ENCODE measurements at regions not wholly inside any gene's neighbourhood (a gene's known extent, or its start where the extent isn't known, plus 50 kb on each side); places are given as distances from the start of the nearest gene placed in this dataset.

DNA sequence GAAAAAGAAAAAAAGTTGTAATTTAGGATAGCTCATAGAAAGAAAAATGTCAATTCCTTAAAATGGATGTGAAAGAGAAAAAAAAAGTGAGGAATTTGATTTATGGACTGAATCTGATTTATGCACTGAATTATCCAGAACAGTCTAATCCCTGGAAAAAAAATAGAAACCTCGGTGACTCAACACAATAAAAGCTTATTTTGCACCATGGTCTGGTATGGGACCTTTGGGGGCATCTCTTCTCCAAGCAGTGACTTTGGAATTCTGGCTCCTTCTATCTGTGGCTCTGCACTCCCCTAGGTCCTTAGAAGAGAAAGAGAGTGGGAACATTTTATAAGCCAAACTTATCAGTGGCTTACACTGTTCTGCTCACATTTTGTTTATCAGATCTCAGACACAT, 471.7 kb upstream of the B3GALT2 start:
- Histone ChIP-seq H3K9me3 (no peaks in the 10 kb centered on the region), H3K4me3 (ENCODE audit: control insufficient read depth in 1 of 2, extremely low read depth in 1 of 2, low read length in 1 of 2) (no peak overlapping the region), H3K27me3 (replicated peaks in 1 of 2; ENCODE audit: control insufficient read depth in 2 of 2, extremely low read depth in 1 of 2, insufficient read depth in 2 of 2, low read length in 1 of 2) (no peaks in the 10 kb centered on the region), H3K4me1 (ENCODE audit: control insufficient read depth in 1 of 2, extremely low read depth in 1 of 2, insufficient read depth in 2 of 2, low read length in 2 of 2) (no peaks in the 10 kb centered on the region), H3K36me3 (ENCODE audit: control insufficient read depth in 2 of 2, extremely low read depth in 1 of 2, insufficient read depth in 1 of 2, low read length in 1 of 2) (no peaks in the 10 kb centered on the region), H3K27ac (ENCODE audit: low read length) (no peak overlapping the region)
- no peaks in the 10 kb centered on the region for H3K27me3 Mint-ChIP-seq
- CTCF ChIA-PET: interaction anchor here in 1 of 2 donors (0.7 kb wide), 1 partner anchor 22 kb away, joined by 3 read pairs; no protein-coding TSS in a partner anchor
- WGBS (ENCODE audit: insufficient coverage): no CpG with 5 or more reads among the region's 1 CpG
- peaks cover 17% of the 10 kb centered on the region for H3K36me3 Mint-ChIP-seq
- no peak overlapping the region for H3K4me3 Mint-ChIP-seq
- DNase-seq: no peak
- H3K9me3 Mint-ChIP-seq: peaks cover 14 to 16% (median 14%) of the 10 kb centered on the region in 3 donors
- no peak for ATAC-seq (replicated peaks in 1 of 4)
- H3K27ac Mint-ChIP-seq: no peak overlapping the region
- POLR2A ChIA-PET: no interaction called here
- H3K4me1 Mint-ChIP-seq: peaks cover 0 to 2% (median 0%) of the 10 kb centered on the region in 3 donors

DNA sequence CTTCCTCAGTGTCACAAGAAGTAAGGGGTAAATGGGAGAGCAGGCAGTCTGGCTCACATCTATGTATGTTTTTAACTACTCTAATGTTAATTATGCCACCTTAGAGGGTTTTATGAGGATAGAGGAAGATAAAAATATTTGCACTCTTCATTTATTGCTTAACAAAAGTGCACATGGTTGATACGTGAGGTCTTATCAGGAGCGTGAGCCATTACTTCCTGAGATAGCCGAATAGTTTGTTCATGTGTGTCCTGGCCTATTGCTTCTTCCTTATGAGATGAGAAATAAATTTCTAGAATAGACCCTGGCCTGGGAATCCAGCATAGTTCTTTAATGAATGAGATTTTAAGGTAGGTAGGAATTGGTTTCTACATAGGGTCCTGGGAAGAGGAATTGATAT, 471.1 kb upstream of the B3GALT2 start:
- peaks cover 17% of the 10 kb centered on the region for H3K36me3 Mint-ChIP-seq
- no peaks in the 10 kb centered on the region for H3K27me3 ChIP-seq (replicated peaks in 1 of 2; ENCODE audit: control insufficient read depth in 2 of 2, extremely low read depth in 1 of 2, insufficient read depth in 2 of 2, low read length in 1 of 2)
- 100% methylated on average over 1 of the region's 3 CpGs for WGBS (ENCODE audit: insufficient coverage)

DNA sequence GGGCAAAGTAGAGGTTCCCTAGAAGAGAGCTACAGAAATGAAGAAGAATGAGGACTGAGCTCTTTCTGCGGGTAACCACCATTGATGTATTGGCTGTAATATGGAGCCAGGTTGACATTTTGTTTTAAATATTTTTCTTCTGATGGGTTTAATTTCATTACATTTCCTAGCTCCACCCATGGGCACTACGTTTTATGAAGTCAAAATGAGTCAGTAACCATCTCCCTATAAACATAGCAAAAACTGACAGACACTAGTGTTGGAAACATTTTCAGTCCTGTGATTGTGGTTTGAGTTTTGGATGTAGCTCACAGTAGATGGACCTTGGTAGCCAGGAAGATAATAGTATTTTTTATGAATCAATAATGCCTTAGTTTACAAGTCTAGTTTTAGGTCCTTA, 470.4 kb upstream of the B3GALT2 start:
- DNase-seq: no peak
- Mint-ChIP-seq H3K9me3 (peaks cover 14 to 26% (median 18%) of the 10 kb centered on the region in 3 donors), H3K4me1 (peaks cover 0 to 2% (median 0%) of the 10 kb centered on the region in 3 donors), H3K4me3 (no peak overlapping the region), H3K27me3 (no peaks in the 10 kb centered on the region), H3K27ac (no peak overlapping the region), H3K36me3 (peaks cover 17% of the 10 kb centered on the region)
- Histone ChIP-seq H3K27ac (ENCODE audit: low read length) (no peak overlapping the region), H3K9me3 (no peaks in the 10 kb centered on the region), H3K4me1 (ENCODE audit: control insufficient read depth in 1 of 2, extremely low read depth in 1 of 2, insufficient read depth in 2 of 2, low read length in 2 of 2) (no peaks in the 10 kb centered on the region), H3K36me3 (ENCODE audit: control insufficient read depth in 2 of 2, extremely low read depth in 1 of 2, insufficient read depth in 1 of 2, low read length in 1 of 2) (no peaks in the 10 kb centered on the region), H3K27me3 (replicated peaks in 1 of 2; ENCODE audit: control insufficient read depth in 2 of 2, extremely low read depth in 1 of 2, insufficient read depth in 2 of 2, low read length in 1 of 2) (no peaks in the 10 kb centered on the region), H3K4me3 (ENCODE audit: control insufficient read depth in 1 of 2, extremely low read depth in 1 of 2, low read length in 1 of 2) (no peak overlapping the region)
- ChIA-PET CTCF (no interaction called here), POLR2A (no interaction called here)
- no peak for ATAC-seq (replicated peaks in 1 of 4)
- WGBS (ENCODE audit: insufficient coverage): no CpG with 5 or more reads among the region's 2 CpGs

More for the DNA sequence above, 471.1 kb upstream of the B3GALT2 start:
- Histone ChIP-seq H3K9me3 (no peaks in the 10 kb centered on the region), H3K36me3 (ENCODE audit: control insufficient read depth in 2 of 2, extremely low read depth in 1 of 2, insufficient read depth in 1 of 2, low read length in 1 of 2) (no peaks in the 10 kb centered on the region), H3K4me1 (ENCODE audit: control insufficient read depth in 1 of 2, extremely low read depth in 1 of 2, insufficient read depth in 2 of 2, low read length in 2 of 2) (no peaks in the 10 kb centered on the region), H3K27ac (ENCODE audit: low read length) (no peak overlapping the region), H3K4me3 (ENCODE audit: control insufficient read depth in 1 of 2, extremely low read depth in 1 of 2, low read length in 1 of 2) (no peak overlapping the region)
- Mint-ChIP-seq H3K27ac (no peak overlapping the region), H3K4me1 (peaks cover 0 to 2% (median 0%) of the 10 kb centered on the region in 3 donors), H3K4me3 (no peak overlapping the region), H3K9me3 (peaks cover 14 to 19% (median 14%) of the 10 kb centered on the region in 3 donors), H3K27me3 (no peaks in the 10 kb centered on the region)
- ATAC-seq (replicated peaks in 1 of 4) (no peak), DNase-seq (no peak)
- CTCF ChIA-PET: no interaction called here
- POLR2A ChIA-PET: no interaction called here

DNA sequence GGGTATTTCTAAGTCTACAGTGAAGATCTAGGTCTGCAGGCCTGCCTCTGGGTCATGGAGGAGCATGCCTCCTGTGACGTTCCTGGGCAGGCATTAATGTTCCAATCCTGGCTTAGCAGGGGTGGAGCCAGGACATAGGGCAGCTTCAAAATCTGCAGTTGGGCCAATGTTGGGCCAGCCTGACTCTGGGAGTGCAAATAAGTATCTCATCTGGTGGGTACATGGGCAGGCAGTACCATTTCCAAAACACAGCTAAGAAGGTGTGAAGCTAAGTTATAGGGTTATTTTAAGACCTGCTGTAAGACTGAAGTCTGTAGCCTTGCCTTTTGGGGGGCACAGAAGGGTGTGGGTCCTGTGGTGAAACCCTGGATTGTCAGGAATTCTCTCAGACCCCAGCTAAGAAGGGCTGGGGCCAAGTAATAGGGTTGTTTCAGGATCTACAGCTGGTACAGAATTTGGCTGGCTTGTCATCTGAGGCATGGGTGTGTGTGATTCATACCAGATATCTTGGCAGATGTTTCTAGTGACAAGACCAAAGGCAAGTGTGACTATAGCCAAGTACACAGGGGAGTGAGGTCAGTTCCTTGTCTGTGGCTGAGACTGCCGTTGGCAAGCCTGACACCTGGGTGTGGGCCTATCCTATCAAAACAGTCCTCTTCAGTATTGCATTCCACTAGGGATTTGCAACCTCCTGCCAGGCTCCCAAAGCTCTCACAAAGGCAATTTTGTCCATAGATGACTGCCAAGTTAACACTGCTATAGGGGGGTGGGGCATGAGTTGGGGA, 468.7 kb upstream of the B3GALT2 start:
- ATAC-seq (replicated peaks in 1 of 4) (no peak), DNase-seq (no peak)
- Mint-ChIP-seq H3K4me3 (no peak overlapping the region), H3K27ac (no peak overlapping the region), H3K4me1 (peaks cover 0 to 2% (median 0%) of the 10 kb centered on the region in 3 donors), H3K27me3 (no peaks in the 10 kb centered on the region), H3K9me3 (peaks cover 16 to 28% (median 18%) of the 10 kb centered on the region in 3 donors), H3K36me3 (peaks cover 17% of the 10 kb centered on the region)
- Histone ChIP-seq H3K36me3 (ENCODE audit: control insufficient read depth in 2 of 2, extremely low read depth in 1 of 2, insufficient read depth in 1 of 2, low read length in 1 of 2) (no peaks in the 10 kb centered on the region), H3K27me3 (replicated peaks in 1 of 2; ENCODE audit: control insufficient read depth in 2 of 2, extremely low read depth in 1 of 2, insufficient read depth in 2 of 2, low read length in 1 of 2) (no peaks in the 10 kb centered on the region), H3K27ac (ENCODE audit: low read length) (no peak overlapping the region), H3K4me1 (ENCODE audit: control insufficient read depth in 1 of 2, extremely low read depth in 1 of 2, insufficient read depth in 2 of 2, low read length in 2 of 2) (no peaks in the 10 kb centered on the region), H3K9me3 (no peaks in the 10 kb centered on the region), H3K4me3 (ENCODE audit: control insufficient read depth in 1 of 2, extremely low read depth in 1 of 2, low read length in 1 of 2) (no peak overlapping the region)
- WGBS (ENCODE audit: insufficient coverage): 100% methylated on average over 2 of the region's 2 CpGs
- ChIA-PET CTCF (no interaction called here), POLR2A (no interaction called here)

DNA sequence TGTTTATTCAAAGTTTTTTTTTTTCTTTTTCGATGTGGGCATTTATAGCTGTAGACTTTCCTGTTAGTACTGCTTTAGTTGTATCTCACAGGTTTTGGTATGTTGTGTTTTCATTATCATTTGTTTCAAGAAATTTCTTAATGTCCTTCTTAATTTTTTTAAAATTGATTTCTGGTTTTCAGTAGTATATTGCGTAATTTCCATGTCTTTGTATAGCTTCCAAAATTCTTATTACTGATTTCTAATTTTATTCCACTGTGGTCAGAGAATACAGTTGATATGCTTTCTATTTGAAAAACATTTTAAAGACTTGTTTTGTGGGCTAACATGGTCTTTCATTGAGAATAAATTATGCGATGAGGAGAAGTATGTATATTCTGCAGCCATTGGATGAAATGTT, 463.2 kb upstream of the B3GALT2 start:
- CTCF ChIA-PET: no interaction called here
- no peaks in the 10 kb centered on the region for H3K27me3 Mint-ChIP-seq
- 100% methylated on average over 1 of the region's 3 CpGs for WGBS (ENCODE audit: insufficient coverage)
- peaks cover 20 to 45% (median 23%) of the 10 kb centered on the region in 3 donors for H3K9me3 Mint-ChIP-seq
- H3K4me1 Mint-ChIP-seq: peaks cover 0 to 8% (median 5%) of the 10 kb centered on the region in 3 donors
- no peak for DNase-seq
- H3K4me3 ChIP-seq (ENCODE audit: control insufficient read depth in 1 of 2, extremely low read depth in 1 of 2, low read length in 1 of 2): no peak overlapping the region
- no peaks in the 10 kb centered on the region for H3K36me3 ChIP-seq (ENCODE audit: control insufficient read depth in 2 of 2, extremely low read depth in 1 of 2, insufficient read depth in 1 of 2, low read length in 1 of 2)
- H3K27ac Mint-ChIP-seq: no peak overlapping the region
- H3K4me3 Mint-ChIP-seq: no peak overlapping the region
- H3K27me3 ChIP-seq (replicated peaks in 1 of 2; ENCODE audit: control insufficient read depth in 2 of 2, extremely low read depth in 1 of 2, insufficient read depth in 2 of 2, low read length in 1 of 2): no peaks in the 10 kb centered on the region
- no peak overlapping the region for H3K27ac ChIP-seq (ENCODE audit: low read length)
- peaks cover 0 to 4% of the 10 kb centered on the region in 2 experiments for H3K4me1 ChIP-seq (ENCODE audit: control insufficient read depth in 1 of 2, extremely low read depth in 1 of 2, insufficient read depth in 2 of 2, low read length in 2 of 2)
- peaks cover 12% of the 10 kb centered on the region for H3K36me3 Mint-ChIP-seq
- POLR2A ChIA-PET: interaction anchor here in 1 of 2 donors (0.6 kb wide), 1 partner anchor 152 kb away, joined by 6 read pairs; no protein-coding TSS in a partner anchor
- no peak for ATAC-seq (replicated peaks in 1 of 4)
- no peaks in the 10 kb centered on the region for H3K9me3 ChIP-seq

DNA sequence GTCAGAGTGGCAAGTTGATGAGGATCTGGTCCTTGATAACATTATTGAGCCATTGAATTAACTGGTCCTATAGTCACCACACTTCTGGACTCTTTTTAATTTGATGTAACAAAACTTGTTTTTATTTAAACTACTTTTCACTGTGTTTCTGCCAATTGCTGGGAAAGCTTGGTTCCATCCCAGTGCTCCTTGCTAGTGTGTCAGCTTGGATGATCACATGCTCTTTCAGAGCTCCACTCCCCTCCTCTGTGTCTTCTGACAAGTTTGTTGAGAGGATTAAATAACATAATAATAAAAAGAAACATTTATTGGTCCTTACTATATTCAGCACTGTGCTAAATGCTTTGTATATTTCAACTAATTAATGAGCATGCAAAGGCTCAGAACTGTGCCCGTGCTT, 448.5 kb upstream of the B3GALT2 start:
- peaks cover 0 to 4% (median 0%) of the 10 kb centered on the region in 3 donors for H3K9me3 Mint-ChIP-seq
- no peak for ATAC-seq (replicated peaks in 1 of 4)
- peak overlapping the region in 1 of 3 donors; percentile 1 for H3K4me3 Mint-ChIP-seq
- no peaks in the 10 kb centered on the region for H3K9me3 ChIP-seq
- H3K4me1 ChIP-seq (ENCODE audit: control insufficient read depth in 1 of 2, extremely low read depth in 1 of 2, insufficient read depth in 2 of 2, low read length in 2 of 2): no peaks in the 10 kb centered on the region
- ChIA-PET POLR2A (interaction anchor here in 1 of 2 donors (0.5 to 0.7 kb wide), 2 partner anchors 25 to 1010 kb away, joined by 4 to 5 read pairs; no protein-coding TSS in a partner anchor), CTCF (no interaction called here)
- no peaks in the 10 kb centered on the region for H3K36me3 Mint-ChIP-seq
- no peaks in the 10 kb centered on the region for H3K36me3 ChIP-seq (ENCODE audit: control insufficient read depth in 2 of 2, extremely low read depth in 1 of 2, insufficient read depth in 1 of 2, low read length in 1 of 2)
- peak overlapping the region in 1 of 2 donors; percentile 76 for H3K27ac Mint-ChIP-seq
- no peaks in the 10 kb centered on the region for H3K27me3 Mint-ChIP-seq
- H3K4me3 ChIP-seq (ENCODE audit: control insufficient read depth in 1 of 2, extremely low read depth in 1 of 2, low read length in 1 of 2): no peak overlapping the region
- WGBS (ENCODE audit: insufficient coverage): no CpG with 5 or more reads among the region's 1 CpG
- H3K27me3 ChIP-seq (replicated peaks in 1 of 2; ENCODE audit: control insufficient read depth in 2 of 2, extremely low read depth in 1 of 2, insufficient read depth in 2 of 2, low read length in 1 of 2): no peaks in the 10 kb centered on the region
- DNase-seq: no peak
- peak overlapping the region; percentile 5 for H3K27ac ChIP-seq (ENCODE audit: low read length)
- peaks cover 10 to 17% (median 15%) of the 10 kb centered on the region in 3 donors for H3K4me1 Mint-ChIP-seq

All from T-cell (primary cell).